Neural cell (in vitro differentiated cells): ENCODE measurements at regions not wholly inside any gene's neighbourhood (a gene's known extent, or its start where the extent isn't known, plus 50 kb on each side); places are given as distances from the start of the nearest gene placed in this dataset.

Source experiments
- CTCF ChIP-seq: fragments of 450-650 bp; IDR thresholded peaks from 2 replicates; pipeline ENCODE4 v1.5.1; 2014; ENCODE audit warnings: antibody characterized with exemption, mild to moderate bottlenecking, moderate library complexity; ENCODE audit not compliant: poor library complexity, severe bottlenecking
- EZH2 ChIP-seq: fragments of 200-600, 300-800 bp; shearing (Covaris generic), sonication (generic); IDR thresholded peaks from 2 replicates; pipeline ENCODE4 v1.6.1; 2014; ENCODE audit warnings: antibody characterized with exemption, low read length, borderline replicate concordance, mild to moderate bottlenecking; ENCODE audit not compliant: insufficient read depth, poor library complexity, severe bottlenecking
- MXI1 ChIP-seq: fragments of 450-650 bp; conservative IDR thresholded peaks from 2 replicates; pipeline ENCODE4 v1.6.1; 2014; ENCODE audit warnings: antibody characterized with exemption, mild to moderate bottlenecking; ENCODE audit not compliant: poor library complexity, severe bottlenecking
- POLR2AphosphoS5 ChIP-seq: IDR thresholded peaks from 2 replicates; pipeline ENCODE4 v1.6.1; 2012
- TAF1 ChIP-seq: IDR thresholded peaks from 2 replicates; pipeline ENCODE4 v1.6.1; 2012; ENCODE audit warnings: low read depth

- TF ChIP-seq CTCF (no peak), POLR2AphosphoS5 (no peak), MXI1 (no peak), EZH2 (no peak), TAF1 (no peak)
These were observed 432.7 kb downstream of the IRS1 start for GRCh38 chr2:226366920-226367319.
